HUES48 (cell line): ENCODE measurements at regions not wholly inside any gene's neighbourhood (a gene's known extent, or its start where the extent isn't known, plus 50 kb on each side); places are given as distances from the start of the nearest gene placed in this dataset.

Experiments used
- H3K27ac ChIP-seq: one replicate; pipeline ENCODE4 v1.7.0; 2013; ENCODE audit warnings: low read depth, low read length, inconsistent platforms
- H3K27me3 ChIP-seq: 2 replicates; pipeline ENCODE4 v1.6.1; 2013; ENCODE audit warnings: mild to moderate bottlenecking, low read length; ENCODE audit not compliant: control insufficient read depth, insufficient read depth
- H3K36me3 ChIP-seq: 2 replicates; pipeline ENCODE4 v1.6.1; 2013; ENCODE audit warnings: low read length; ENCODE audit not compliant: control insufficient read depth, insufficient read depth
- H3K4me1 ChIP-seq: 2 replicates; pipeline ENCODE4 v1.6.1; 2013; ENCODE audit warnings: mild to moderate bottlenecking, low read length; ENCODE audit not compliant: control insufficient read depth, insufficient read depth
- H3K4me3 ChIP-seq: 2 replicates; pipeline ENCODE4 v1.5.1; 2013; ENCODE audit warnings: mild to moderate bottlenecking, low read depth, low read length
- H3K9ac ChIP-seq: 2 replicates; pipeline ENCODE4 v1.6.1; 2013; ENCODE audit warnings: mild to moderate bottlenecking, low read depth, low read length, moderate library complexity
- H3K9me3 ChIP-seq: 2 replicates; pipeline ENCODE4 v1.6.1; 2013; ENCODE audit warnings: low read length; ENCODE audit not compliant: control insufficient read depth, insufficient read depth

DNA sequence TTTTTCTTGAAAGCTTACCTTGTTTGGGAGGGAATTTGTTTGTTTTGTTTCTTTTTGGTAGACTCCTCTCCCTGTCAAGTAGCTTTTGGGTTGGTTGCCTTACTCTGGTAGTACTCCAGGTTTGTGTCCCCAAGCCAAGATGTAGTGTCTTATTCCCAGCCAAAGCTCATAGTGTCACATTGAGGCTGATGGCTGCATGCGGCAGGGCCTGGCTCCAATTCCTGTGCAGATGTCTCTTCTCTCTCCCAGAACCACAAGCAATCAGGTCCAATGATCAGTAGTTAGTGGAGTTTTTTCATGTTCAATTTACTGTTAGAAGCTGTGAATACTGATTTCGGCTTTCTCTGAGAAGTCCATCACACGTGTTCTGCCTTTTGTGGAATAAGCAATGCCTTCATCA lies 221.1 kb upstream of the THBS1 start:
- H3K9me3 ChIP-seq: no peaks in the 10 kb centered on the region
- H3K27me3 ChIP-seq: no peaks in the 10 kb centered on the region
- no peaks in the 10 kb centered on the region for H3K4me1 ChIP-seq
- no peaks in the 10 kb centered on the region for H3K36me3 ChIP-seq
- H3K4me3 ChIP-seq: no peak overlapping the region
- H3K9ac ChIP-seq: no peak overlapping the region
- H3K27ac ChIP-seq: no peak overlapping the region

DNA sequence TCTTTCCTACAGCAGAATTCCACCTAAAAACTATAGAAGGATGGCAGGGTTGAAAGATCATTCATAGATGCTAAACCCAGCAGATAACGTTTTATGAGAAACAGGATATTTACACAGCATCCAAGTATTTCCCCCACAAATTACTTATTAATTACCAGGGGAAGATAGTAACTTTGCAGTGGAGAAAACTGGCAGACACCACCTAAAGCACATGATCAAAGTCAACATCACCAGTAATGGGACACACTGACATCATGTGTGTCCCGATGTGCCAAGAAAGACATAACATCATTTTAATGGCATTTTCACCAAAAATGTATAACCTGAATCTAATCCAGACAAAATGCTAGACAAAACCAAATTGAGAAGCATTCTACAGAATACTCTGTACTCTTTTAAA lies 220.4 kb upstream of the THBS1 start:
- H3K4me3 ChIP-seq: no peak overlapping the region
- H3K36me3 ChIP-seq: no peaks in the 10 kb centered on the region
- no peaks in the 10 kb centered on the region for H3K4me1 ChIP-seq
- H3K27ac ChIP-seq: no peak overlapping the region
- H3K9me3 ChIP-seq: no peaks in the 10 kb centered on the region
- no peak overlapping the region for H3K9ac ChIP-seq
- no peaks in the 10 kb centered on the region for H3K27me3 ChIP-seq

DNA sequence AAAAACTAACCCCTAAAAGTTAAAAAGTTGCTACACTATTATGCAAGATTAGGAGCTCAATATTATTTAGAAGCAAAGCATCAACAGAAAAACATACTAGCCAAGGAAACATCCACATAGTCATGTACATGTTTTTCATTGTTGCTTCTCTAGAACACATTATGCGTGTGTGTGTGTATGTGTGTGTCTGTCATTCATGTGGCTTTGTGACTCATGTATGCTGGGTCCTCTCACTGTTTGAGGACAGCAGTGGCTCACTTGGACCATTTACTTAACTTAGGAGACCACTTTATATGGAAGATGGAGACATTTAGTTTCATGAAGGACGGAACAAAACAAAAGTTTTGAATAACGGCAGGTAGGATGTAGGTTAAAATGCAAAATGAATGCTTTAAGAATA lies 219.4 kb upstream of the THBS1 start:
- H3K9me3 ChIP-seq: no peaks in the 10 kb centered on the region
- H3K4me3 ChIP-seq: no peak overlapping the region
- no peak overlapping the region for H3K27ac ChIP-seq
- H3K4me1 ChIP-seq: no peaks in the 10 kb centered on the region
- no peaks in the 10 kb centered on the region for H3K27me3 ChIP-seq
- no peak overlapping the region for H3K9ac ChIP-seq
- no peaks in the 10 kb centered on the region for H3K36me3 ChIP-seq

DNA sequence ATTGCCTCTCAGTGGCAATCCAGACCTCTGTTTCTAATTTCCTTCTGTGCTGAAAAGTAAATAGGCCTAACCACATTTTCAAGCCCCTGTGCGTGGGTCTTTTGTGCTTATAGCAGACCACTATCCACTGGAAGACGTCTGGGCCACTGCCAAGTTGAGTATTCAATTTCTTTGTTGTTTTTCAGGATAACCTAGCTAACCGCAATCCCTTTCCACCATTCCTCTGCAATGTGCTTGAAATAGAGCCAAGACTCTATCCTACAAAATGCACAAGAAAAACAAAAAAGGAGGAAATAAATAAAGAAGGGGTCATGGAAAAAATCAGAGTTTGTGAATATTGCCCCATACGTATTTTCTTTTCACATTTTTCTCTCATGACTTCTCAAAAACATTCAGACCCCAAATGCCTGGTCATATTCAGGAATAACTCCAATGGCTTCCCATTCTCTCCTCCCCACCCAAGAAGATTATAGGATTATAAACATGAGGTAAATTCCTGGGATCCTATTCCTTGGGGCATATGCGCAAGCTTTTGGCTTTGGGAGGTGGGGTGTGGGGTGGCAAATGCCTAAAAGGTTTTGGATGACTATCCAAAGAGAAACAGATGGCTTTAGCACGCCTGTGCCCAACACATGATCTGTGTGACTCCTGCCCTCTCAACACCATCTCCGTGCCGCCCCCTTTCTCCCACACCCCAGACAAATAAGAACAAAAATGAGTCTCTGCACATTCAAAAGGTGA lies 217.9 kb upstream of the THBS1 start:
- Histone ChIP-seq H3K4me1 (no peaks in the 10 kb centered on the region), H3K27me3 (no peaks in the 10 kb centered on the region), H3K27ac (no peak overlapping the region)

DNA sequence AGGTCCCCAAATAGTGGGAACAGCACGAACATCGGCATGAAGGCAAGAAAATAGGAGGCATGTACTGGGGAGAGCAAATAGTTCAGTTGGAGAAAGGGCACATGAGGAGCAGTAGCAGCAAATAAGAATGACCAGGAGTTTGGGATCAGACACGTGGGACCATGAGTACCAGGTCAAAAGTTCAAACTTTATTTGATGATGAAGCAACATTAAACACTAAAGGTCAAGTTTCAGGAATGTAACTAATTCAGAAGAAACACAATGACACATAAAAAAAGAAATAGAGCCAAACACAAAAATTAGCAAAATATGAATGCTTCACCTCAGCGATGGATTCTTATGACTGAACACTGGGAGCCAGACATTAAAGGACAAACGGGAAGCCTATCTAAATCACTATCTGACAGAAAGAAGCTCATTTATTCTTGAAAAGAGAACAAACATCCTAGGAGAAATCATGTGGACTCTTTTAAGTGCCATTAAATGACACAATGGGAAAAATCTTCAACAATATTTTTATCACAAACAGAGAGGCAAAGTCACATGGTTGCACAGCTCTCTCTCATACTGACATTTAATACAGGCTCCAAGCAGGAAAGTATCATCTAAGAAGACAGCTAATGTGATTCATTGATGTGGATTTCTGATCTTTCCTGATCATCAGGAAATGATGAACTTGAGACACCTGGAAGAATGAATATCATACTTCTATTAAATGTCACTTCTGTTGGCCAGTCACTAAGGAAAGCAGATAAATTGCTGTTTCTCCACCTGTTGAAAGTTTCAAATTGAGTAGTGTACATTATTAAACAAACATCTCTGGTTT lies 216.9 kb upstream of the THBS1 start:
- Histone ChIP-seq H3K9me3 (no peaks in the 10 kb centered on the region), H3K4me3 (no peak overlapping the region), H3K9ac (no peak overlapping the region), H3K27ac (no peak overlapping the region), H3K27me3 (no peaks in the 10 kb centered on the region), H3K36me3 (no peaks in the 10 kb centered on the region), H3K4me1 (no peaks in the 10 kb centered on the region)

More for the DNA sequence above, 217.9 kb upstream of the THBS1 start:
- H3K9ac ChIP-seq: no peak overlapping the region
- no peak overlapping the region for H3K4me3 ChIP-seq
- H3K9me3 ChIP-seq: no peaks in the 10 kb centered on the region
- no peaks in the 10 kb centered on the region for H3K36me3 ChIP-seq

DNA sequence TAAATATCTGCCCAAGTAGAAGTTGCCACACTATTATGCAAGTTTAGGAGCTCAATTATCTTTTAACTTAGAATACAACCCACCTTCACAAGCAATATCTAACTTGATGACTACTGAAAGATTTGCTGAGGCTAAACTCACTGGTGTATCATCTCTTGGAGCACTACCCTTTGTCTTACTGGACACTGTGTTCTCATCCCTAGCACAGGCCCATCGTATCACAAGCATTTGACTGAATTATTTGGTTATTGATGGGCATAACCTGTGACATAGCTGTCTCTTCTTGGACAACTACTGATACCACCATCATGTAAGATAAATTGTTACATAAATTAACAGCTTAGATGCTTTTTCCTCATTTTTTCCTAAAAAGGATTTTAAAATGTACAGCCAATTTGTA lies 216.2 kb upstream of the THBS1 start:
- H3K4me3 ChIP-seq: no peak overlapping the region
- no peak overlapping the region for H3K27ac ChIP-seq
- no peaks in the 10 kb centered on the region for H3K36me3 ChIP-seq
- peaks cover 3% of the 10 kb centered on the region for H3K9me3 ChIP-seq
- H3K4me1 ChIP-seq: no peaks in the 10 kb centered on the region
- no peak overlapping the region for H3K9ac ChIP-seq
- no peaks in the 10 kb centered on the region for H3K27me3 ChIP-seq

DNA sequence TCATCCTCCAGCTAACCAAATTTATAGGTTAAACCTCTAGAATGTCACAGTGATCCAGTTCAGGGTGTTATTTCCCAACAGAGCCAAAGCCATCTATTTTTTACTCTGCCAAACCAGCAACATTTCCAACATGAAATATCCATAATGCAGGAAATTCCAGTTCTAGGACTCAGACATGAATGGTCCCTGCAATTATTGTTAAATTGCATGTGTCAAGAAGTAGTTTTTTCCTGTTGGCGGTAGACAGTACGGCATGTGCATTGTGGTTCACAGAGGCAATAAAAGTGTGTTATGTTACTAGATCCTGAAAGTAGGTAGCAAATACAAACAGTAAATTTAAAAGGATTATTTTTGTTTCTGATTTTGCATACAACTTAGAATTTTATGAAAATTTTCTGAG lies 215.7 kb upstream of the THBS1 start:
- Histone ChIP-seq H3K9ac (no peak overlapping the region), H3K36me3 (no peaks in the 10 kb centered on the region), H3K27ac (no peak overlapping the region), H3K4me3 (no peak overlapping the region), H3K9me3 (peaks cover 7% of the 10 kb centered on the region), H3K27me3 (no peaks in the 10 kb centered on the region), H3K4me1 (no peaks in the 10 kb centered on the region)

DNA sequence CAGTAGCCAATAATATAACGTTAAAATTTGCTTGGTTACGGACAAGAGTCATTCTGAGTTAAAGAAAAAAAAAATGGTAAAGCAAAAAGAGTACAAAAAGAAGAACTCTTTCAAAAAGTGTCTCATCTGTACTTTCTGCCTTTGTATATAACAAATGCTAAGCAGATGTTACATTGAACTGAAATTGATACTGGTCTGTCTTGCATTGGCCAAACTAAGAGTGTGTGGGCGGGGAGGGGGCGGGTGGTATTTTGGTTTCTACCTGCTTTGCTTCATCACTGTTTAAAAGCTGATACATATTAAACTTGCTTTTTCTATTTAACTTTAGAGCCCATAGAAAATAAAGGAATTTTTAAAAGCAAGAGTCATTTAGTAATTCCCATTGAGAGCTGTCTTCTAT lies 215.0 kb upstream of the THBS1 start:
- no peaks in the 10 kb centered on the region for H3K27me3 ChIP-seq
- no peaks in the 10 kb centered on the region for H3K36me3 ChIP-seq
- peaks cover 9% of the 10 kb centered on the region for H3K9me3 ChIP-seq
- H3K9ac ChIP-seq: no peak overlapping the region
- H3K4me3 ChIP-seq: no peak overlapping the region
- H3K4me1 ChIP-seq: no peaks in the 10 kb centered on the region
- no peak overlapping the region for H3K27ac ChIP-seq

DNA sequence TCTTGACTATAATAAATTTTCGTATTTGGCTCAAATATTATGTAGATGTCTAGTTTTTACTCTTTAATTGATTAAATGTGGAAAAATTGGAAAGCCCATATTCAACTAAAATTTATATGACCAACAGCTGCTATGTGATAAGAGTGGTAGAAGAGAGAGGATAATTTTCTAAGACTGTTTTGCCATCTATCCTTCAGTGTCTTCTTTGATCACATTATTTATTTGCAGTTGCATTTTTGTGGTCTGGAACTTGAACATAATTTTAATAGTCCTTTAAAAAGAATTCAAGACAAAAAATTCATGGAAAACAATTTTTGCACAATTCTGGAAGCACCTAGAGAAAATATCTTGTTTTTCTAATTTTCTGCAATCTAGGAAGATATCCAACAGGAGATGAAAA lies 213.3 kb upstream of the THBS1 start:
- H3K4me1 ChIP-seq: no peaks in the 10 kb centered on the region

DNA sequence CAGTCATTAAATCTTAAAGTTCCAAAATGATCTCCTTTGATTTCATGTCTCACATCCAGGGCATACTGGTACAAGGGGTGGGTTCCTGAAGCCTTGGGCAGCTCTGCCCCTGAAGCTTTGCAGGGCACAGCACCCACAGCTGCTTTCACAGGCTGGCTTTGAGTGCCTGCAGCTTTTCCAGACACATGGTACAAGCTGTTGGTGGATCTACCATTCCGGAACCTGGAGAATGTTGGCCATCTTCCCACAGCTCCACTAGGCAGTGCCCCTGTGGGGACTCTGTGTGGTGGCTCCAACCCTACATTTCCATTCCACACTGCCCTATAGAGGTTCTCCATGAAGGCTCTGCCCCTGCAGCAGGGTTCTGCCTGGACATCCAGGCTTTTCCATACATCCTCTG lies 211.1 kb upstream of the THBS1 start:
- no peaks in the 10 kb centered on the region for H3K4me1 ChIP-seq
- no peaks in the 10 kb centered on the region for H3K27me3 ChIP-seq
- H3K4me3 ChIP-seq: no peak overlapping the region
- H3K9me3 ChIP-seq: peaks cover 14% of the 10 kb centered on the region
- H3K9ac ChIP-seq: no peak overlapping the region
- no peaks in the 10 kb centered on the region for H3K36me3 ChIP-seq
- H3K27ac ChIP-seq: no peak overlapping the region

More for the DNA sequence above, 213.3 kb upstream of the THBS1 start:
- no peak overlapping the region for H3K27ac ChIP-seq
- peaks cover 14% of the 10 kb centered on the region for H3K9me3 ChIP-seq
- H3K27me3 ChIP-seq: no peaks in the 10 kb centered on the region
- H3K4me3 ChIP-seq: no peak overlapping the region
- no peak overlapping the region for H3K9ac ChIP-seq
- H3K36me3 ChIP-seq: no peaks in the 10 kb centered on the region

DNA sequence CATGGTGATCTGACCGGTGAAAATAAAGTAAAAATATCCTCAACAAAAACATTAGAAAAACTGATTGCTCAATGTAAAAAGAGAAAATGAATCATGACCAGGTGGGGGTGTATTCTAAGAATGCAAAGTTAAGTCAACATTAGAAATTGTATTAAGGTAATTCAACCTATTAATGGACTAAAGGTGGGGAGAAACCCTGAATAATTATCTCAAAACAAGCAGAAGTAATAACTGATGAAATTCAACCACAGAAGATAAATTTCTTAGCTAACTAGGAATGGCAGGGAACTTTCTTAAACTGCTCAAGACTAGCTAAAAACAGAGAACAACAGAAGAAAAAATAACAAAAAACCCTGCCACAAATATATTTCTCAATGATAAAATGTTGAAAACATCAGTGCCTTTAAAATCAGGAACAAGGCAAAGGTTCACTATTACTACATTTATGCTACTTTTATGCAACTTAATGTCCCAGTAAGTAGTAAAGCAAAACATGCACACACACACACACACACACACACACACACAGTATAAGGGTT lies 204.4 kb upstream of the THBS1 start:
- Histone ChIP-seq H3K36me3 (no peaks in the 10 kb centered on the region), H3K9me3 (peaks cover under 1% of the 10 kb centered on the region; the same call in 1 of the 2 replicates), H3K4me3 (no peak overlapping the region), H3K9ac (no peak overlapping the region), H3K4me1 (no peaks in the 10 kb centered on the region), H3K27ac (no peak overlapping the region), H3K27me3 (no peaks in the 10 kb centered on the region)
